ENCODE measurements at regions not wholly inside any gene's neighbourhood (a gene's known extent, or its start where the extent isn't known, plus 50 kb on each side); places are given as distances from the start of the nearest gene placed in this dataset.

- TF ChIP-seq, protein P1, sequence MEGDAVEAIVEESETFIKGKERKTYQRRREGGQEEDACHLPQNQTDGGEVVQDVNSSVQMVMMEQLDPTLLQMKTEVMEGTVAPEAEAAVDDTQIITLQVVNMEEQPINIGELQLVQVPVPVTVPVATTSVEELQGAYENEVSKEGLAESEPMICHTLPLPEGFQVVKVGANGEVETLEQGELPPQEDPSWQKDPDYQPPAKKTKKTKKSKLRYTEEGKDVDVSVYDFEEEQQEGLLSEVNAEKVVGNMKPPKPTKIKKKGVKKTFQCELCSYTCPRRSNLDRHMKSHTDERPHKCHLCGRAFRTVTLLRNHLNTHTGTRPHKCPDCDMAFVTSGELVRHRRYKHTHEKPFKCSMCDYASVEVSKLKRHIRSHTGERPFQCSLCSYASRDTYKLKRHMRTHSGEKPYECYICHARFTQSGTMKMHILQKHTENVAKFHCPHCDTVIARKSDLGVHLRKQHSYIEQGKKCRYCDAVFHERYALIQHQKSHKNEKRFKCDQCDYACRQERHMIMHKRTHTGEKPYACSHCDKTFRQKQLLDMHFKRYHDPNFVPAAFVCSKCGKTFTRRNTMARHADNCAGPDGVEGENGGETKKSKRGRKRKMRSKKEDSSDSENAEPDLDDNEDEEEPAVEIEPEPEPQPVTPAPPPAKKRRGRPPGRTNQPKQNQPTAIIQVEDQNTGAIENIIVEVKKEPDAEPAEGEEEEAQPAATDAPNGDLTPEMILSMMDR (IDR thresholded peaks at IDR 0.05; ENCODE audit: low read length), result no peak
- no peak for TF ChIP-seq EZH2 (IDR thresholded peaks at IDR 0.05; ENCODE audit: borderline replicate concordance, low read length)
Measured at GRCh38 chrX:113977887-113978286, 606.0 kb upstream of the HTR2C start.

All from OCI-LY1 (cell line).